ENCODE measurements at regions not wholly inside any gene's neighbourhood (a gene's known extent, or its start where the extent isn't known, plus 50 kb on each side); places are given as distances from the start of the nearest gene placed in this dataset.

- no peak overlapping the region for H2AK5ac ChIP-seq (ENCODE audit: insufficient read length, low read length)
- no peaks in the 10 kb centered on the region for H3K79me1 ChIP-seq (ENCODE audit: insufficient read depth, low read depth, low read length, poor library complexity, severe bottlenecking)
- no peaks in the 10 kb centered on the region for H3K4me1 ChIP-seq (ENCODE audit: insufficient read depth, low read length)
- H2BK12ac ChIP-seq (ENCODE audit: insufficient read length, low read depth, low read length): no peak overlapping the region
- peaks cover 2% of the 10 kb centered on the region; the same call in 1 of the 2 replicates for H3K27me3 Mint-ChIP-seq (ENCODE audit: low read depth)
- no peak overlapping the region for H2BK20ac ChIP-seq (ENCODE audit: low read depth, low read length, poor library complexity, severe bottlenecking)
- no peak overlapping the region for H3K4ac ChIP-seq (ENCODE audit: low read depth, low read length)
- H3K79me2 ChIP-seq (ENCODE audit: insufficient read depth, low read length): no peaks in the 10 kb centered on the region
- no peak overlapping the region for H2AFZ ChIP-seq (ENCODE audit: low read length)
- no peak overlapping the region for H3K27ac Mint-ChIP-seq
- no peaks in the 10 kb centered on the region for H3K27me3 ChIP-seq (ENCODE audit: insufficient read depth, low read length)
- peaks cover 7 to 8% of the 10 kb centered on the region in 2 experiments; a peak in 3 of 5 replicates for H3K9me3 Mint-ChIP-seq
- no peaks in the 10 kb centered on the region for H3K9me3 ChIP-seq (ENCODE audit: control insufficient read depth, low read depth, low read length)
- no peak overlapping the region for H3K18ac ChIP-seq (ENCODE audit: insufficient read length, low read depth, low read length)
- no peak overlapping the region for H3T11ph ChIP-seq (ENCODE audit: low read length)
- H4K91ac ChIP-seq (ENCODE audit: insufficient read length, low read depth, low read length): no peak overlapping the region
- peaks cover 3 to 4% of the 10 kb centered on the region in 2 experiments; a peak in 3 of 4 replicates for H3K4me1 Mint-ChIP-seq
- DNase-seq: no peak
- H3K23me2 ChIP-seq (ENCODE audit: insufficient read length, low read depth, low read length, poor library complexity, severe bottlenecking): no peaks in the 10 kb centered on the region
- no peak overlapping the region for H4K8ac ChIP-seq (replicated peaks; ENCODE audit: insufficient read length, low read depth, low read length)
- no peak overlapping the region for H2BK5ac ChIP-seq (ENCODE audit: insufficient read length, low read length)
- no peak overlapping the region for H3K27ac ChIP-seq (ENCODE audit: insufficient read length, low read depth, low read length)
- no peaks in the 10 kb centered on the region for H4K20me1 ChIP-seq (ENCODE audit: control insufficient read depth, insufficient read depth, insufficient read length)
- H2BK15ac ChIP-seq (ENCODE audit: low read depth, low read length): no peak overlapping the region
- no CpG with 5 or more reads among the region's 1 CpG for WGBS (ENCODE audit: extremely low coverage, insufficient read length, low lambda C conversion rate)
- no peak overlapping the region for H3K4me2 ChIP-seq (ENCODE audit: insufficient read depth, insufficient read length, low read length)
- H3K23ac ChIP-seq (ENCODE audit: insufficient read length, low read depth, low read length): no peak overlapping the region
- H3K36me3 Mint-ChIP-seq (ENCODE audit: insufficient read depth in 1 of 3, low read depth in 3 of 3): peaks cover 0 to 4% (median 3%) of the 10 kb centered on the region in 3 experiments; a peak in 3 of 7 replicates
- no peak overlapping the region for H3K56ac ChIP-seq (ENCODE audit: insufficient read length, low read depth, low read length)
- no peak overlapping the region for H3K9ac ChIP-seq (ENCODE audit: extremely low read depth, insufficient read length, low read length)
- no peak overlapping the region for H4K5ac ChIP-seq (ENCODE audit: insufficient read length, low read depth, low read length)
- H3K4me3 Mint-ChIP-seq: no peak overlapping the region
- no peak overlapping the region for H3K14ac ChIP-seq (ENCODE audit: insufficient read depth, low read length)
- no peak overlapping the region for H2BK120ac ChIP-seq (ENCODE audit: low read depth, low read length, poor library complexity, severe bottlenecking)
- TF ChIP-seq CTCF (conservative IDR thresholded peaks at IDR 0.05): no peak
Measured at GRCh38 chr3:112759210-112759609, 87.5 kb downstream of the CD200R1L start.

All from H9 (cell line).